ENCODE measurements at regions not wholly inside any gene's neighbourhood (a gene's known extent, or its start where the extent isn't known, plus 50 kb on each side); places are given as distances from the start of the nearest gene placed in this dataset.
"Not testable (repeated sequence)": the region's sequence is repeated elsewhere in the genome, so short reads cannot be mapped to it uniquely, and the experiment has no call there.

DNA sequence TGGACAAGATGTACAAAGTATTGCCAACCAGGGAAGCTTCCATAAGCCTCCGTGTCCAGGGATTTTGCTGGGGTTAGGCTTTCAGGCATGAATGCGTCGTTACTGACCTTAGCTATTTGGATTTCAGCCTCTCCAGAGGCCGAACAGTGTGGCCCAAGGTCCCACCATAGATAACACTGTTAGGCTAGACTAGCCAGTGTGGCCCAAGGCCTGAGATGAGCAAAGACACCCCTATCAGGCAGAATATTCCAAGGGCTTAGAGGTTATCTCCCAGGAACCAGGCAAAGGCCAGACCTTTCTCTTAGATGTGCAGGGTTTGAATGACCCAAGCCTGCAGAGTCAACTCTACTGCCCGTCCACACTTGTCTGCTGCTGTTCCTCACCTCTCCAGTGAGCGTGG is 131.7 kb upstream of the NDUFV2 start:
- DNase-seq, result no peak

DNA sequence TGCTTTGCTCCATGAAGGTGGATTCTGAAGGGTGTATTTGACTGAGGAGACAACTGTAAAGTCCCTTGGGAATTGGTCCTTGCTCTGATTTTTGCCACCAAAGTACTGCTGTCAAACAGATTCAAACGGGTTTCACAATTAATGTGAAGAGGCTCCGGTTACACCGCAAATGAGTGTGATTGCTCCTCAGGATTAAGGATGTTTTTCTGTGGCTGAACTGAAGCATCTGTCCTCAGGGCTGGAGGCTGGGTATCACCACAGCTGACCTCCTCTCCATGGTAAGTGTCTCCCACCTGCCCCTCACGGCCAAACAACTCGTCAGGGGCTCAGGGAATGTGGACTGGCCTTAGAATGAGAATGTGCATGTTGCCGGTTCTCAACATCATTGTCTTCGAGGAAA is 130.4 kb upstream of the NDUFV2 start:
- DNase-seq, result no peak

DNA sequence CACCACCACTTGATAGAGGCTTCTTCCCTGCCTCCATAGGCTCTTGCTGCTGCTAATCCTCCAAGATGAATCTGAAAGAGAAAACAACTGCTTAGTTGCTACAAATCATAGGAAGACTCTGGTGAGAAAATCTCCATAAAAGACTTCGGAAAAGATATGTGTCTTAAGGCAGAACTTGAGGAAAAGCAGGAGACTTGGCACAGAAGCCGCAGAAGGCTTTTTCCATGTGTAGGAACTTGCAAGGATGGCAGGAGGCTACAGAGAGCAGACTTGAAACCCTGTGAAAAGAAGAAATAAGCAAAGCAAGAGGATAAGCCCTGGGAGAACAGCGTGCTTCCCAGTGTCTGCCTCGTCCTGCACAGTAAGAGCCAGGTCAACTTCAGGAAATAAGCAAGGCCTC is 128.2 kb upstream of the NDUFV2 start:
- DNase-seq, result no peak

DNA sequence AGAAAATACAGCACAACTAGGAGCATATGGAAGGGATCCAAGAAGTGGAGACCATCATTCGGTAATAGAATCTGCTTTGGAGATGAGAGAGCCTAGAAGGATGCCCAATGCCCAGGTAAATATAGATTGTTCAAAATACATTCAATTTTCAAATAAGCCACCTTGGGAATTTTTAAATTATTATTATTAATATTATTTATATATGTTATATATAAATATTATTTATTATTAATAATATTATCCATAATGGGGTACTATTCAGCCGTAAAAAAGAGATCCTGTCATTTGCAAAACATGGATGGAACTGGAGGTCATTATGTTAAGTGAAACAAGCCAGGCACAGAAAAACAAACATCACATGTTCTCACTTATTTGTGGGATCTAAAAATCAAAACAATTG is 127.8 kb upstream of the NDUFV2 start:
- no peak for DNase-seq

DNA sequence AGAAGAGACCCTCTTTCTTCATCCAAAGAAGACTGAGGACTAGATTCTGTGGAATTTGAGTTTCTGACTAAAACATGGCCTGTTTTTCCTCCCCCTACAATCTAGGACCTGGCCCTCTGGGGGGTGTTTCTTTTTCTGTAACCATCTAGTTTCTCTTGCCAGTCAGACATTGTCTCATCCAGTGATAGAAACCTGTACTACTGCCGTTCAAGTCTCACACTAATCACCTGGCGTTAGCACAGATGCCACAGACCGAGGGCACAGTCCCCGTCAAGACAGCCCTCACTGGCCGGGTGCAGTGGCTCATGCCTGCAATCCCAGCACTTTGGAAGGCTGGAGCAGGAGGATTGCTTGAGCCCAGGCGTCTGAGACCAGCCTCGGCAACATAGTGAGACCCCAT is 126.9 kb upstream of the NDUFV2 start:
- no peak for DNase-seq

DNA sequence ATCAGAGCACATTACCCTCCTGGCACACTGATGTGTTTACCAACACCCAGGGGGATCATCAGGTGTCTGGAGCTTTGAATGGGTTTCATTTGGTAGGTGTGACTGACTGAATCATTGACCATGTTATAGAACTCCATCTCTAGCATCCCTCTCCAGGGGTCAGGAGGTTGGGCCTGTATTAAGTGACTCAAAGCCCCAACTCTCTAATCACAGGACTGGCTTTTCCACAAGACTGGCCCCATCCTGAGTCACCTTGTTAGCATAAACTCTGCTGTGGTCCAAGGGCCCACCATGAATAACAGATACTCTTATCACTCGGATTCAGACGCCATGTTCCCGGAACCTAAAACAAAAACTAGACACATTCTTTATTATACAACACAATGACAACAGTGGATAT is 125.9 kb upstream of the NDUFV2 start:
- no peak for DNase-seq

DNA sequence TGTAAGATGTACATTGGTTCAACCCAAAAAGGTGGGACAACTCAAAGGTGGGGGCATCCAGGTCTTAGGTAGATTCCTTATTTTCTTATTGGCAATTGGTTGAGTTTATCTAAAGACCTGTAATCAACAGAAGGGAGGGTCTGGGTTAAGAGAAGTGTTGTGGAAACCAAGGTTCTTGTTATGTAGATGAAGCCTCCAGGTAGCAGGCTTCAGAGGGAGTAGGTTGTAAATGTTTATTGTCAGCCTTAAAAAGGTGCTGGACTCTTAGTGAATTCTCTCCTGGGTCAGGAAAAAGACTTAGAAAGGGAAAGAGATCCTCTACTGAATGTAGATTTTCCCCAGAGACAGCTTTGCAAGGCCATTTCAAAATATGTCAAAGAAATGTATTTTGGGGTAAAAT is 125.3 kb upstream of the NDUFV2 start:
- DNase-seq, result no peak

DNA sequence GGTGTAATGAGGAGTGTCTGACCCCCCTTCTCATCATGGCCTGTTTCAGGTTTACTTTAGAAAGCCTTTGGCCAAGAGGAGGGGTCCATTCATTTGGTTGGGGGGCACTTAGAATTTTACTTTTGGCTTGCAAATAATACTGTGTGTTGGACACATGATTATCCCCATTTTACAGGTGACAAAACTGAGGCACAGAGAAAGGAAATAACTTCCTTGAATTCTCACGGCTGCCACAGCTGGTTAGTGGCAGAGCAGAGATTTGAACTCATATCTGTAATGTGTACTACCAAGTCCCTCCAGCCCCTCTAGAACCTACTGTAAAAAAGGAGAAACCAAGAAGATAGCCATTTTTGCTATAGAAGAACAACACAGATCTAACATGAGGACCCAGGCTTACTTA is 124.8 kb upstream of the NDUFV2 start:
- DNase-seq, result no peak

DNA sequence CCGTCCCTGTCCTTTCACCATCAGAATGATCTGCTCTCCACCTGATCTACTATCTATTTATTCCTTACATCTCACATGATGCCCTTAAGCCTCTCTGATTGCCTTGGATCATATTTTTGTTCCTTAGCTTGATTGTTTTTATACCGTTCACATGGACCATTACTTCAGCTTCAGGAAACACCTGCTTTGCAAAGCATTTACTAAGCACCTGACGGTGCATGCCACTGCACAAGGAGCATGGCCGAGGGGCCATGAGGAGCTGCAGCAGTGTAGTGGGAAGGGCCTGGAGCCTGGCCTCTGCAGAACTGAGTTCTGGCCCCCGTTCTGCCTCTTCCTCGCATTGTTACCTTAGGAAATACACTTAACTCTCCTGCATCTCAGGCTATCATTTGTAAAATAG is 124.1 kb upstream of the NDUFV2 start:
- DNase-seq, result no peak

DNA sequence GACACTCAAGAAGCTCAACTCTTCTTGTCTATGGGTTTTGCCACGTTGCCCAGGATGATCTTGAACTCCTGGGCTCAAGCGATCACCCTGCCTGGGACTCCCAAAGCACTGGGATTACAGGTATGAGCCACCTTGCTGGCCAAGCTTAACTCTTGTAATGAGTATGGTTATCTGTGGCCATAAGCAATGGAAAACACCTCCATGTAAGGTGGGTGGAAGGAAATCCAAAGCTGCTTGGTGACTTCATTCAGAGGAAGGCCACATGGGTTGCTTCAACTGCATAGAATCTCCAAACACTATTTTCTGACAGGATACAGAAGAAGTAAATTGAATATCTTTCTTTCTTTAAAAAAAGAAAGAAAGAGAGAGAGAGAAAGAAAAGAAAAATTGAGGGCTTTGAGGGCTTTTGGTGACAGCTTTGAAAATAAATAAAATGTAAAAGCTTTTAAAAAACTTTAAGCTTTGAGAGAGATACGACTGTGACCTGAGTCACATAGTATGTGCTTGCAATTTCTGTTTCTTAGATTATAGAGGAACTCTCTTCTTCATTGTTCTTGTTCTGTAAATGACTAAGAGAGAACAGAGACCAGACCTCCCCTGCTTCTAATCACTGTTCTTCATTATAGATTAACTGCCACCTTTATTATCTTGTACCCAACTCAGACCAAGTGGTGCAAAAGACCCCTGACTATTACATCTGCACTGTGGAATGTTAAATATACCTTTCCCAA is 123.1 kb upstream of the NDUFV2 start:
- no peak for DNase-seq

DNA sequence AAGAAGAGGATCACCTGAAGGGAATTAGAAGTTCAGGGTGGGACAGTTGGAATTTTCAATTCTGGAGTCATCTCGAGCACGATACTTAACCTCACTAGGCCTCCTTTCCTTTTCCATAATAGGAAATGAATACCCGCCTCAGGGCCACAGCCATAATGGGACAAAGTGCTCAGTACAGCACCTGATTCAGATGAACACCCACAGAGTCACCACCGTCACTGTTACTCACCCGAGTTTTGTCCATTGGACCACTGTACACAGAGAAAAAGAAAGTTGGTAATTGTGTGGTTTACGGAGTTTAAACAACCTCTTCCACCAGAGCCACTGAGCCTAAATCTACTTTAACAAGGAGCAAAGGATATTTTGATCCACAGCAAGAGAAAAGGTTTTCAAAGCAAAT is 122.0 kb upstream of the NDUFV2 start:
- DNase-seq, result no peak

DNA sequence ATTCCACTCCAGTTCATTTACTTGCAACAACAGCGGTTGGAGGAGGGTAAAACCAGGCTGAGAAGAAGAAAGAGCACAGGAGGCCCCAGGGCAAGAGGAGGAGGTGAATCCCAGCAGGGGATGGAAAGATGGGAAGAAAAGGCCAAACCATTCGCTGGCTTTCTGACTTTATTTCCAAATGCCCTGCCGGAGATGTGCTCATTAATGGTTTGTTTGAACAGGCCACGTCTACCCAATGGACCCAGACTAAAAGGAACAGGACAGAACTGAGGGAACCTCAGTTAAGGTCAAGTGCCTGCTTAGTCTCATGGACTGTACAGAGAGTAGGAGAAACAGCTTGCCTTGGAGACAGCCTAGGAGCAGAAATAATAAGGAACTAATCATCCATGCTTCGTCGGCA is 121.6 kb upstream of the NDUFV2 start:
- DNase-seq, result no peak

DNA sequence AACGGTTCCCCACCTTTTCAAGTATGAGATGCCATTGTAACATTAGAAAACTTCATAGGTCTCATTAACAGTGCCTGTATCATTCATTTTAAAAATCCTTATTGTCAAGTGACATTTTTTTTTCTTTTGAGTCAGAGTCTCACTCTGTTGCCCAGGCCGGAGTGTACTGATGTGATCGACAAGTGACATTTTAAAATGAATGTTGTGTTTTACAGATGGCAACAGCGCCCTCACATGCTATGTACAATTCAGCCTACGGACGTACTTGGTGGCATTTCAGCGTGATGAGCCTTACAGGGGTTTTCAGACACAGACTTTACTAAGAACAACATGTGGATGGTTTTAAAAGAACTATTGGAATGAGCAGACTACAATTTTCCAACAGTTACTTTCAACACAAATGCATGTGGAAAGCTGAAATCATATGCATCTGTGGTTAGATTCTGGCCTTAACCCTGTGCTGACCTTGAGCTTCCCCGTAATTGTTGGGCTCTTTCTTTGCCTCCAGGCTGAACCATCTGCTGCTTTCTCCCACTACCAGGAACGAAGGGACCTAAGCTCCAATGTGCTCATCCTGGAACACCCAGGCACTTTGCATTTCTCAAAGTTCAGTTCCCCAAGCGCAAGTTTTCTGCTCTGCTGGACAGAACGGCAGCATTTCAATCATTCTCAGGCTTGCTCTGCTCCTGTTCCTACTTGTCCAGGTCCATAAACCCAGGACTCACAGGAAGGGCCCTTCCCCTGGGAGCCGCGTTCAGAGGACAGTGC is 119.9 kb upstream of the NDUFV2 start:
- DNase-seq, result peak; percentile 62

DNA sequence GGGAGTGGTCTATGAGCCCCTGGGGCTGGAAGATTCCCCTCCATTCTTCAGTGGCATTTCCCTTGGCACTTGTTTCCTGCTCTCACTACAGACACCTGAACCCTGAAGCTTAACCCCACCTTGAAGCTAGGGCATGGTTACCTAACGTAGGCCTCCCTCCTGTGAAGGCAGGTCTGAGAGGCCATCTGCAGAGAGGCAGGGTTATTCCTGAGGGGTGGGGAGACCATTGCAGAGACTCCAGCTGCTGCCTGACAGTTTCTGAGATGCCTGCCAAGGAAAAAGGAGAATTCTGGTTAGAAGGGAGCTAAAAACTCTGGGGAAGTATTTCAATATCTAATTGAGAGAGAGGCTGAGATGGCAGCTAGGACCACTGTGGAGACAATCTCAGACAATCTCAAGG is 119.3 kb upstream of the NDUFV2 start:
- no peak for DNase-seq

DNA sequence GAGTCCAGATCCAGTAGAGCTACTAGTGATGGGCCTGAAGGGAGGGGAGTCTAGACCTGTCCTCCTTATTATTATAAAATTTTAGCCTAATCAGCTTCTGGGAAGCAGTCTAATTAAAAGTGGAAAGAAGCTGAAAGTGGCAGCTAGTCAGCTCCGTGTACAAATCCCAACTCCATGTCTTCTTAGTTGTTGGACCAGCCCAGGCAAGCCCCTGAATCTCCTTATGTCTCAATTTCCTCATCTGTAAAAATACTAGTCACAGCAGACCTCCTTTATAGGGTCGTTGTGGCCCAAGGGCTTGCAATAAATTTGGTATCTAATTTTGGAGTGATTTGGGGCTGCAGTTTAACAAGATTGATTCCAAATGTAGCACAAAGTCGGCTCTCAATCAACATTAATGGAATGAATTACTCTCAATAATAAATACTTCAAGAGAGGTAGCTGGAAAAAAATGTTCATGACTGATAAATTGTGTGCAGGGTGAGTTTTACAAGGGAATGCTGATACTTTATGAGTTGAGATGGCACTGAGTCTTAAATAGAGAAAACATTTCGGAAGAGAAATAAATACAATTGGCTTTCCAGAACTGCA is 118.3 kb upstream of the NDUFV2 start:
- DNase-seq, result no peak

DNA sequence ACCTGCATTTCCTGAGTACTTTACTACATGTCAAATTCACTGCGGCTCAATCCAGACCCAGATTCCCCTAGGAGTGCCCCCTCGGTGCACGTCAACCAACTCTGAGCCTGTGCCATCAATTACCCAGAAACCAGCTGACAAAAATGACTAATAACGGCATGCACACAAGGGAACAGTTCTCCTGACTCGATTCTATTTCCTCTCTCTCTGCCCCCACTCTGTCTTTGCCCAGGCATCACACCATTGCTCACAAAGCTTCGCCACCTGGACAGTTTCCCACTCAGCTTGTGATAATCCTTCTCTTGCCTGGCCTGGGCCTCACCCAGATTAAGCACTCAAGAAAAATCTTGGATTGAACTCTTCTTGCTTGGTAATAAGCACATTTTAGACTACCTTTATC is 115.3 kb upstream of the NDUFV2 start:
- DNase-seq, result no peak

DNA sequence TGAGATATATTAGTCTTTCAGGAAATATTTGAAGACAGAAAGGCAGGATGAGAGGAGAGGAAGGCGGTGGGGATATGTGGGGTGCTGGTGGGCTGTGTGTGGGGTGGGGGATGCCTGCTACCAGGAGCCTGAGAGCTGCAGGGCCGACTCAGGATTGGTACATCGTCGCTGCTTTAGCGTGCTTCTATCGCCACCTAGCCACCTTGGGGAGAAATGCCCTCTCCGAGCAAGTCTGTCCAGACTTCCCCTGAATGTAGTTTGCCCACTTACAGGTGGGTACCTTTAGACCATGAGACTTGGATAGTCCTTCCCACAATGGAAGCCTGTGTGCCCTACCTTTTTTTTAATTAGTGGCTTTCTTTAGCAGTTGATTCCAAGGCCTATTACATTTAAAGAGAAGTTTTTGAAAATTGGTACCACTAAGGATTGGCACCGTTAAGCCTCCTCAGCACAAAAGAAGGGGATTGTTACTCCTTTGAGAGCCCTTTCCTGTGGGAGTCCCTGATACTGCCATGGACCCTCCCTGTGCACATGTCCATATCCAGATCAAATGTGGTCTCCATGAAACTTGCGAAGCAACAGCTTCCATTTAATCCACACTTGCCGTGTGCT is 114.1 kb upstream of the NDUFV2 start:
- peak; percentile 68 for DNase-seq

DNA sequence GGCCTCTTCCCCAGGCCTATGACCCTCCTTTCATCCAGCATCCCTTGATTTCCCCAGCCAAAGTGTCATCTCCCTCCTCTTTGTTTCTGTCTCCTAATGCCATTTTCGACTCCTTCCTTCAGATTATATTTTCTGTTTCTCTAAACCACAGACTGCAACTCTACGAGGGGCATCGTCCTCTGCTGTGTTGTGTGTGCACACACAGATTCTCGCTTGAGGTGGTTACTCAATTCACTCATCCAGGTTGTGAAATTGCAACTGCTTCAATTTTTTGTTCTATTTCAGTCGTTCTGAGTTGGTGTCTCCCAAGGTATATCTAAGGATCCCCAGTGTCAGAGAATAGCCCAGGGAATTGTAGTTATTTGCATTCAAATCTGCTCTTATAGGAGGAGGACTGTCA is 113.5 kb upstream of the NDUFV2 start:
- no peak for DNase-seq

DNA sequence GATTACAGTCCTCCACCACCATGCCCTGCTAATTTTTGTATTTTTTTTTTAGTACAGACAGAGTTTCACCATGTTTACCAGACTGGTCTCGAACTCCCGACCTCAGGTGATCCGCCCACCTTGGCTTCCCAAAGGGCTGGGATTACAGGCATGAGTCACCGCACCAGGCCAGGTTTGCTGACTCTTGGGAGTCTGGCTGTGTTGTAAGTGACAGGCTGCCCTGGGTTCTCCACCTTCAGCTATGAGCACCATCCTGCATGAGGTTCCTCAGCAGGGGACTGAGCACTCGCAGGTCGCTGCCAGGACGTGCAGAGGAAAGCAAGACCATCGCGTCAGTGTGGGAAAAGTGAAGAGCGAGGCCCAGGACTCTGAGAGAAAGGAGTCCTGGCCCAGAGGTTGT is 112.6 kb upstream of the NDUFV2 start:
- DNase-seq, result no peak

DNA sequence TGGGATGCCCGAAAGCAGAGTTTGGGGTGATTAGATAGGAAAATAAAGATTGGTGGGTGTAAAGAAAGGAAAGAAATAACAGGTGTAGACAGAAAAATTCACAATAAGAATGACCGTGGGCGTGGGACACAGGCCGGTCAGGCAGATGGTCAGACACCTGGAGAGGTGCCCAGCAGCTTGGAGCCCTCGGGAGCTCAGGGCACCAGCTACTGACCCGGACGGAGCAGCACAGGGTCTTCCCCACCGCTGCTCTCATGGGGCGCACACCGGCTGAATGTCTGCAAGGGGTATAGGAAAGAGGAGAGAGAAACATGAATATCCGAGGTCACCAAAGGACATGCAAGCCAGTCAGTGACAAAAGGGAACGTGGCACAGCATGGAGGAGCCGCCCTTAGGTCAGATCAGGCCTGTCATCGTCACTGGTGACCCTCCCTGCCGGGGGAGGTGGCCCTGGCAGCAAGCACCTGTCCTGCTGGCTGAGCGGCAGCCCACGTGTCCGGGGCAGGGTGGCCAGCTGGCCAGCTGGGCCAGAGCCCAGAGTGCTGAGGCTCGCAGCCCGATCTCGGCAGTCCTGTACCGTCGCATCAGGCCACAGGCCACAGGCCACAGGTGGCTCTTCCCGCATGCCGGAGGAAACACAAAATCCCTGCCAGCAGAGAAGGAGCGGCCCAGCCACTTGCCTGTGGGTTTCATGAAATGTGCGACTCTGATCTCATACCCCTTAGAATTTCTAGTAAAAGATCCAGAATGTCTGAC is 112.0 kb upstream of the NDUFV2 start:
- peak; percentile 45 for DNase-seq

DNA sequence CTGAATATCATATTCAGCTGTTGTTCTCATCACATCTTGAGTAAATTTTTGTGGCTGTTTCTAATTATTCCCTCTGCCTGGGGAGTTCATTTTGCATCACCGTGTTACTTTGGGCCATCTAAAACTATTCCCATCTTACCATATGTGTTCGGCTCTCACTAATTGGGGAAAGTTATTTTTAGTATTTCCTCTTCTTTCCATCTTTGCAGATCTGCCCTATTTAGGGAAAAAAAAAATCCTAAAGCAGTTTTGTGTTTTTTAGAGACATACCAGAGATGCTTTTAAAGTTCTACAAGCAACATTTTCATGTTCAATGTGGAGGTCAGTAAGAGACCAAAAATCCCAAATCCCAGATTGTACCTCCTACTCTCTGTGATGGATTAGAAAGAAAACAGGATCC is 111.3 kb upstream of the NDUFV2 start:
- DNase-seq, result no peak

DNA sequence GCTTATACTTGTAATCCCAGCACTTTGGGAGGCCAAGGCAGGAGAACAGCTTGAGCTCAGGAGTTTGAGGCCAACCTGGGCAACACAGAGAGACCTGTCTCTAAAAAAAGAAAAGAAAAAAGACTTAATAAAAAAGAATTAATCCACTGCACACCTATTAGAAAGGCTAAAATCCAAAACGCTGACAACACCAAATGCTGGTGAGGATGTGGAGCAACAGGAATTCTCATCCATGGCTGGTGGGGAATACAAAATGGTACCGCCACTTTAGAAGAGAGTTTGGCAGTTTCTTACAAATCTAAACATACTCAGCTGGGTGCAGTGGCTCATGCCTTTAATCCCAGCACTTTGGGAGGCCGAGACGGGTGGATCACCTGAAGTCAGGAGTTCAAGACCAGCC is 110.0 kb upstream of the NDUFV2 start:
- not testable (repeated sequence) for DNase-seq

DNA sequence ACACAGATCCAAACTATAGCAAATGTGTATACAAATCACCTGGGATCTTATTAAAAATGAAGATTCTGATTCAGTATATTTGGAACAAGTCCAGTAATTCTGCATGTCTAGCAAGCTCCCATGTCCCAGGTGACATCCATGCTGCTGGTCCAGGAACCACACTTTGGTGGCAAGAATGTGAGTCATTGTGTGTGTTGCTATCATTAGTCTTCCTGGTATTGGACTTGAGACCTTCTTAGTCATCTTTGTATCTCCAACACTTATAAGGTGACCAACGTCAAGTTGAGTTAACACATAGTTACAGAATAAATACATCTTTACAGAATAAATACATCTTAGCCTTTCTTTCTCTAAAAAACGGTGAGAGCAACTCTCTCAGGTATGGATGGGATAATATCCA is 107.9 kb upstream of the NDUFV2 start:
- DNase-seq, result no peak
